ENCODE measurements at regions not wholly inside any gene's neighbourhood (a gene's known extent, or its start where the extent isn't known, plus 50 kb on each side); places are given as distances from the start of the nearest gene placed in this dataset.

- Mint-ChIP-seq H3K9me3 (peaks cover 0 to 9% (median 0%) of the 10 kb centered on the region in 7 donors), H3K27ac (no peak overlapping the region), H3K36me3 (no peaks in the 10 kb centered on the region), H3K4me3 (no peak overlapping the region), H3K27me3 (ENCODE audit: low read depth in 3 of 3) (peaks cover 0 to 2% (median 0%) of the 10 kb centered on the region in 3 donors), H3K4me1 (no peaks in the 10 kb centered on the region)
- no peak overlapping the region for H2AFZ ChIP-seq (ENCODE audit: insufficient read depth, low read depth, low read length, poor library complexity, severe bottlenecking)
- H3K27me3 ChIP-seq (ENCODE audit: control insufficient read depth in 2 of 2, insufficient read depth in 2 of 2, low read length in 2 of 2), result no peaks in the 10 kb centered on the region
- no peaks in the 10 kb centered on the region for H3K36me3 ChIP-seq (replicated peaks in 1 of 2; ENCODE audit: control insufficient read depth in 1 of 2, insufficient read depth in 2 of 2, low read length in 2 of 2)
- H3K4me2 ChIP-seq (replicated peaks; ENCODE audit: extremely low read depth, low read length, poor library complexity, severe bottlenecking), result no peak overlapping the region
- H3K4me1 ChIP-seq (ENCODE audit: control insufficient read depth in 1 of 2, insufficient read depth in 2 of 2, low read length in 2 of 2), result no peaks in the 10 kb centered on the region
- no peak for TF ChIP-seq CTCF (IDR thresholded peaks at IDR 0.05)
- 73% methylated on average over 1 of the region's 2 CpGs for WGBS (ENCODE audit: insufficient coverage)
- H3K79me2 ChIP-seq (ENCODE audit: insufficient read depth, low read length), result no peaks in the 10 kb centered on the region
- H3K4me3 ChIP-seq (replicated peaks in 1 of 3; ENCODE audit: low read depth in 2 of 3, low read length in 3 of 3), result no peak overlapping the region
- DNase-seq, result no peak
- H3K9me3 ChIP-seq (replicated peaks in 1 of 2; ENCODE audit: control insufficient read depth in 1 of 2, insufficient read depth in 1 of 2, low read length in 2 of 2), result no peaks in the 10 kb centered on the region
- H4K20me1 ChIP-seq (ENCODE audit: insufficient read depth, low read length), result no peaks in the 10 kb centered on the region
- intact Hi-C loops (cut with micrococcal nuclease), result no loop called here
- H3K27ac ChIP-seq (ENCODE audit: low read depth in 1 of 2, low read length in 2 of 2), result no peak overlapping the region
- H3K9ac ChIP-seq (ENCODE audit: insufficient read depth, low read length, poor library complexity, severe bottlenecking), result no peak overlapping the region
Observed at GRCh38 chr10:16341637-16342036, 95.2 kb upstream of the PTER start.

- Mint-ChIP-seq H3K27ac (no peak overlapping the region), H3K4me3 (no peak overlapping the region), H3K9me3 (peaks cover 4 to 11% (median 5%) of the 10 kb centered on the region in 7 donors), H3K27me3 (ENCODE audit: low read depth in 3 of 3) (peaks cover 0 to 5% (median 1%) of the 10 kb centered on the region in 3 donors), H3K36me3 (no peaks in the 10 kb centered on the region), H3K4me1 (no peaks in the 10 kb centered on the region)
- no peaks in the 10 kb centered on the region for H3K27me3 ChIP-seq (ENCODE audit: control insufficient read depth in 2 of 2, insufficient read depth in 2 of 2, low read length in 2 of 2)
- peaks cover 0 to 5% of the 10 kb centered on the region in 2 donors for H3K9me3 ChIP-seq (replicated peaks in 1 of 2; ENCODE audit: control insufficient read depth in 1 of 2, insufficient read depth in 1 of 2, low read length in 2 of 2)
- no peak overlapping the region for H2AFZ ChIP-seq (ENCODE audit: insufficient read depth, low read depth, low read length, poor library complexity, severe bottlenecking)
- H3K36me3 ChIP-seq (replicated peaks in 1 of 2; ENCODE audit: control insufficient read depth in 1 of 2, insufficient read depth in 2 of 2, low read length in 2 of 2), result no peaks in the 10 kb centered on the region
- H3K79me2 ChIP-seq (ENCODE audit: insufficient read depth, low read length), result no peaks in the 10 kb centered on the region
- no peak overlapping the region for H3K9ac ChIP-seq (ENCODE audit: insufficient read depth, low read length, poor library complexity, severe bottlenecking)
- no peak for TF ChIP-seq CTCF (IDR thresholded peaks at IDR 0.05)
- H3K4me1 ChIP-seq (ENCODE audit: control insufficient read depth in 1 of 2, insufficient read depth in 2 of 2, low read length in 2 of 2), result no peaks in the 10 kb centered on the region
- no peaks in the 10 kb centered on the region for H4K20me1 ChIP-seq (ENCODE audit: insufficient read depth, low read length)
- H3K27ac ChIP-seq (ENCODE audit: low read depth in 1 of 2, low read length in 2 of 2), result no peak overlapping the region
- intact Hi-C loops (cut with micrococcal nuclease), result no loop called here
- no peak for DNase-seq
- H3K4me3 ChIP-seq (replicated peaks in 1 of 3; ENCODE audit: low read depth in 2 of 3, low read length in 3 of 3), result no peak overlapping the region
- 77% methylated on average over 2 of the region's 4 CpGs for WGBS (ENCODE audit: insufficient coverage)
- no peak overlapping the region for H3K4me2 ChIP-seq (replicated peaks; ENCODE audit: extremely low read depth, low read length, poor library complexity, severe bottlenecking)
Observed at GRCh38 chr10:16348891-16349290, 87.9 kb upstream of the PTER start.

Data from CD14-positive monocyte (primary cell).